HFFc6 (cell line): ENCODE measurements at regions not wholly inside any gene's neighbourhood (a gene's known extent, or its start where the extent isn't known, plus 50 kb on each side); places are given as distances from the start of the nearest gene placed in this dataset.

ENCODE experiments used
- DNase-seq: peaks from one replicate; pipeline ENCODE4 v3.0.0-alpha.2; 2018
- H3K27ac Mint-ChIP-seq: 2 replicates; pipeline ENCODE4 v1.8.0; 2020; ENCODE audit warnings: mild to moderate bottlenecking, mixed read lengths
- H3K27me3 Mint-ChIP-seq: 2 replicates; pipeline ENCODE4 v1.8.0; 2021; ENCODE audit warnings: mild to moderate bottlenecking, moderate library complexity, mixed read lengths; ENCODE audit not compliant: insufficient read depth
- H3K36me3 Mint-ChIP-seq: 2 replicates; pipeline ENCODE4 v1.8.0; 2021; ENCODE audit warnings: low read depth, mixed read lengths
- H3K4me1 Mint-ChIP-seq: 2 replicates; pipeline ENCODE4 v1.8.0; 2020; ENCODE audit warnings: low read depth, mixed read lengths
- H3K4me3 Mint-ChIP-seq: 2 replicates; pipeline ENCODE4 v1.8.0; 2020; ENCODE audit warnings: mild to moderate bottlenecking, moderate library complexity, mixed read lengths
- H3K9me3 Mint-ChIP-seq: 2 replicates; pipeline ENCODE4 v1.8.0; 2020; ENCODE audit warnings: mild to moderate bottlenecking, mixed read lengths
- TF ChIP-seq, protein P1 (sequence below): fragments of 200-600 bp; sonication (generic); IDR thresholded peaks from 2 replicates; pipeline ENCODE4 v1.5.0; 2021; ENCODE audit warnings: antibody characterized with exemption, mild to moderate bottlenecking

DNA sequence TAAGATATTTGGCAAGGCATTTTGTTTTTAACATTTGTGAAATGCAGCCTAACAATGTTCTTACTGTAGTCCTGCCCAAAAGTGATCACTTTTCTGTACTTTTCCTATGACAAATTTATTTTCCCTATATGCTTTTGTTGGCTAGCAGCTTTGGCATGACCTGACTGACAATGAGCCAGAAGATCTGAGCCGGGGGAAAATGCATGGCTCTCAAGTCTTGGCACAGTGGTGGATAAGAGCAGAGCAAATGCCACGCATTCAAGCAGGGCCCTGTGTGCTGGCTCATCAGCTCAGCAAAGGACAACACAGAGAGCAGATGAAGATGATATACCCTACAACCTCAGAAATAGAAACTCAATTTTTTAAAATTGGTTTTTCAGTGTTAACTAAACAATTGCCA is 187.3 kb downstream of the ANAPC10 start:
- Mint-ChIP-seq H3K27me3 (no peaks in the 10 kb centered on the region; the same call in 1 of the 2 replicates), H3K4me1 (no peaks in the 10 kb centered on the region), H3K36me3 (no peaks in the 10 kb centered on the region), H3K4me3 (no peak overlapping the region), H3K9me3 (peaks cover 3% of the 10 kb centered on the region; the same call in 1 of the 2 replicates), H3K27ac (no peak overlapping the region)
- TF ChIP-seq, protein P1, sequence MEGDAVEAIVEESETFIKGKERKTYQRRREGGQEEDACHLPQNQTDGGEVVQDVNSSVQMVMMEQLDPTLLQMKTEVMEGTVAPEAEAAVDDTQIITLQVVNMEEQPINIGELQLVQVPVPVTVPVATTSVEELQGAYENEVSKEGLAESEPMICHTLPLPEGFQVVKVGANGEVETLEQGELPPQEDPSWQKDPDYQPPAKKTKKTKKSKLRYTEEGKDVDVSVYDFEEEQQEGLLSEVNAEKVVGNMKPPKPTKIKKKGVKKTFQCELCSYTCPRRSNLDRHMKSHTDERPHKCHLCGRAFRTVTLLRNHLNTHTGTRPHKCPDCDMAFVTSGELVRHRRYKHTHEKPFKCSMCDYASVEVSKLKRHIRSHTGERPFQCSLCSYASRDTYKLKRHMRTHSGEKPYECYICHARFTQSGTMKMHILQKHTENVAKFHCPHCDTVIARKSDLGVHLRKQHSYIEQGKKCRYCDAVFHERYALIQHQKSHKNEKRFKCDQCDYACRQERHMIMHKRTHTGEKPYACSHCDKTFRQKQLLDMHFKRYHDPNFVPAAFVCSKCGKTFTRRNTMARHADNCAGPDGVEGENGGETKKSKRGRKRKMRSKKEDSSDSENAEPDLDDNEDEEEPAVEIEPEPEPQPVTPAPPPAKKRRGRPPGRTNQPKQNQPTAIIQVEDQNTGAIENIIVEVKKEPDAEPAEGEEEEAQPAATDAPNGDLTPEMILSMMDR, result no peak
- DNase-seq, result no peak
